B cell (primary cell): ENCODE measurements at regions not wholly inside any gene's neighbourhood (a gene's known extent, or its start where the extent isn't known, plus 50 kb on each side); places are given as distances from the start of the nearest gene placed in this dataset.

Source experiments
- EZH2 ChIP-seq: IDR thresholded peaks from 2 replicates; pipeline ENCODE4 v1.6.1; 2012; ENCODE audit warnings: borderline replicate concordance, low read depth, mild to moderate bottlenecking, moderate library complexity, low read length; ENCODE audit not compliant: insufficient read depth, poor library complexity, severe bottlenecking
- TF ChIP-seq, protein P1 (sequence below): fragments of 200-600 bp; IDR thresholded peaks from one replicate; pipeline ENCODE4 v1.8.0; 2022; ENCODE audit warnings: antibody characterized with exemption, mild to moderate bottlenecking

DNA sequence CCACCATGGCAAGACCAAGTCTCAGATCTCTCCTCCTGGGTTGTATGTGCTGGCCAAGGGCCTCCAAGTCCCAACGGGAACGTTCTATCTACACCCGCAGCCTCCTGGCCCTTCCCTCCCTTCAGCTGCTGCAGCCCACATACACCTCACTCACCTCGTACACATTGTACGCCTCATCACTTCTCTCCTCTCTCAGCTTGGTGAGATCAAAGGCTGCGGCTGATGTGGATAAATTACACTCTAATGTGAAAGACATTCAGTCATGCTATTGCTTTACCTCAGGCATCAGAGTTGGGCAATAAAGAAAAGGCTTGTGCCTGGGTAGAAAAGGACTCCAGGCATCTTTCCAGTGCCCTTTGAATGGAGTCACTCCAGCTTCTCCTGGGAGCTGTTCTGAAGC is 135.3 kb upstream of the FOXQ1 start:
- TF ChIP-seq, protein P1, sequence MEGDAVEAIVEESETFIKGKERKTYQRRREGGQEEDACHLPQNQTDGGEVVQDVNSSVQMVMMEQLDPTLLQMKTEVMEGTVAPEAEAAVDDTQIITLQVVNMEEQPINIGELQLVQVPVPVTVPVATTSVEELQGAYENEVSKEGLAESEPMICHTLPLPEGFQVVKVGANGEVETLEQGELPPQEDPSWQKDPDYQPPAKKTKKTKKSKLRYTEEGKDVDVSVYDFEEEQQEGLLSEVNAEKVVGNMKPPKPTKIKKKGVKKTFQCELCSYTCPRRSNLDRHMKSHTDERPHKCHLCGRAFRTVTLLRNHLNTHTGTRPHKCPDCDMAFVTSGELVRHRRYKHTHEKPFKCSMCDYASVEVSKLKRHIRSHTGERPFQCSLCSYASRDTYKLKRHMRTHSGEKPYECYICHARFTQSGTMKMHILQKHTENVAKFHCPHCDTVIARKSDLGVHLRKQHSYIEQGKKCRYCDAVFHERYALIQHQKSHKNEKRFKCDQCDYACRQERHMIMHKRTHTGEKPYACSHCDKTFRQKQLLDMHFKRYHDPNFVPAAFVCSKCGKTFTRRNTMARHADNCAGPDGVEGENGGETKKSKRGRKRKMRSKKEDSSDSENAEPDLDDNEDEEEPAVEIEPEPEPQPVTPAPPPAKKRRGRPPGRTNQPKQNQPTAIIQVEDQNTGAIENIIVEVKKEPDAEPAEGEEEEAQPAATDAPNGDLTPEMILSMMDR: no peak
- TF ChIP-seq EZH2: no peak
